ENCODE measurements at regions not wholly inside any gene's neighbourhood (a gene's known extent, or its start where the extent isn't known, plus 50 kb on each side); places are given as distances from the start of the nearest gene placed in this dataset.
"Not testable (repeated sequence)": the region's sequence is repeated elsewhere in the genome, so short reads cannot be mapped to it uniquely, and the experiment has no call there.

DNA sequence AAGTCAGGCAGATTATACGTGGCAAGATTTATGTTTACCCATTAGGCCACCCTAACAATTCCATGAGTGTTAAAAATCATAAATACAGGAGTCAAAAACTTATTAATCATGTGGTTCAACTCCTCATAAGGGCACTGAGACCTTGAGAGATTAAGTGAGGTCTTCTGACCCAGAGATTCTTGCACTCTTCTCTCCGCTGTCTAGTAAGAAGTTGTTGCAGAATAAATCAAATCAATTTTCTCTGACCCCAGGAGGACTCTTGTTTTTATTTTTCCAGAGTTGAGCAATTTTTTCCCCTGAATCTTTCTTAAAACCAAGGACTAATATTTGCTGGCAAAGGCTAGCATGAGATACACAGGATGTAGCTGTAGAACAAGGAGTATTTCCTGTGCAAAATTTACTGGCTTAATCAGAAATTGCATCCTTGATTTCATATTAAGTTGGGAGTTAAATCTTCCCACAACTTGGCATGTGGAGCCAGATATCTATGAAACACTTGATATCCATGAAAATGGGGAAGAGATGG, 90.9 kb upstream of the PTHLH start:
- DNase-seq, result no peak

DNA sequence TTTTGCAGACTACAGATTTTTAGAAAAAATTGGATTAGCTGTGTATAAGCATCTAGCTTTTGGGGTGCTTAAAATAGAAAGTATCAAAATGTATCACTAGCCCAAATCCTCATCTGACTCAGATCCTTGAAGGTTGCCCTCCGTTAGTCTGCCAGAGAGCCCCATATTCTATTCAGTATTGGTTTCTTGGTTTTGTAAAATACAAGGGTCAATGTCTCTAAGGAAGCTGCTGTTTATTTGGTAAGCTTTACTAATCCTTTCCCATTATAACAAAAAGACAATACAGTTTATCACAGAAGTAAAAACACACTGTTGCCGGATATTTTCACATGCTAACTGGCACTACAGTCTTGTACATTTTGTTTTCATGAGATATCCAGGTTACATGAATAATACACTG, 92.8 kb upstream of the PTHLH start:
- no peak for DNase-seq

DNA sequence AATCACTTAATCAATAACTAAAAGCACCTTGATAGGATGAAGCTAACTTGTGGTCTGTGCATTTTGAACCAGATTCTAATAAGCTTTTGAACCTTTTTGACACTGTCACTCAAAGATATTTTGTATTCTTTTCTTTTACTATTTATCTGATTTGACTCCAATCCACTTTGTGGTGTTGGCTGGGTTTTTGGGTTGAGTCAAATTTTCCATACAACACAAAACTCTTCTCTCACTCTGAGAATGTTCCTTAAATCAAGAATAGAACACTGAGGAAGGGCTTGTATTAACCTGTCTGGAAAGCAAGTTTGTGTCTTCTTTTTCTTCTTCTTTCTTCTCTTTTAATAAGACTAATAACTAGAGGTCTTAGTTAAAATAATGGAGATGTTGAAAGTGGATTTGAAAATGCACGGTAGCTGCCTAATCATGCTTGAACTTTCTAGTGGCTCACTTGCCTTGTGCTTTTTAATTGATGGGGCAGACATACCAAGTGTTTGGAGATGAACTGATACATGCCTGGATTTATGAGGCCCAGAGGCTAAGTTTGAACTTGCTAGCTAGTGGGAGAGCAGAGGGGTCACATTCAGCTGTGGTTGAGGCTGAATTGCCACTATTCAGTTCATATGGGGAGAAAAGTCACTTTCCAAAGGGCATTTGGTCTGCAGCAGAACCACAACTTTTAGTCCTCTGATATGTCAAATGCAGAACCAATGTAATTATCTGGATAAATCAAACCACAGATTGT, 93.5 kb upstream of the PTHLH start:
- DNase-seq, result no peak

DNA sequence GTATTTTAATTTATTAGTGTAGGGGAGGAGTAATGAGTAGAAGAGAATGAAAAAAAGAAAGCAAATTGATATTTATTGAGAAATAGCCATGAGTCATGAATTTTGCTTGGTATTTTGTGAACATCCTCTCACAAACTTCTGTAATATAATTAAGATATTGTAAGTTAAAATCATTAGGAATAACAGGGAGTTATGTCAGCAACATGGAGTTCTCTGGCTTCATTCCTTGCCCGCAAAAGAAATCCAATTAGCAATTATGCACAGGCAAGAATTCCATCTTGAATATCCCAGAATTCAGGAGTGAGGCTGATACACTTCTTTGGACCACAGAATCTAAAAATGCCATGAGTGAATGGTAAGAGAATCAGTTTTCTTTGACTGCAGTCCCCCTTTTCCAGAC, 94.3 kb upstream of the PTHLH start:
- no peak for DNase-seq

DNA sequence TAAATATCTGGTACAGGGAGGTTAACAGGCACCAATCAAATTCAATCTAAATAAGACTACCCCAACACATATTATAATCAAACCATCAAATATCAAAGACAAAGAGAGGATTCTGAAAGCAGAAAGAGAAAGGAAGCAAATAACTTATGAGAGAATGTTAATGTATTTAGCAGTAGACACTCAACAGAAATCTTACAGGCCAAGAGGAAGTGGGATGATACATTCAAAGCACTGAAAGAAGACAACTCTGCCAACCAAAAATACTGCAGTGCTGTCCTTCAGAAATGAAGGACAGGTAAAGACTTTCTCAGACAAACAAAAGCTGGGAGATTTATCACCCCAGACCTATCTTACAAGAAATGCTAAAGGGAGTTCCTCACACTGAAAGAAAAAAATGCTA, 95.9 kb upstream of the PTHLH start:
- DNase-seq, result no peak

DNA sequence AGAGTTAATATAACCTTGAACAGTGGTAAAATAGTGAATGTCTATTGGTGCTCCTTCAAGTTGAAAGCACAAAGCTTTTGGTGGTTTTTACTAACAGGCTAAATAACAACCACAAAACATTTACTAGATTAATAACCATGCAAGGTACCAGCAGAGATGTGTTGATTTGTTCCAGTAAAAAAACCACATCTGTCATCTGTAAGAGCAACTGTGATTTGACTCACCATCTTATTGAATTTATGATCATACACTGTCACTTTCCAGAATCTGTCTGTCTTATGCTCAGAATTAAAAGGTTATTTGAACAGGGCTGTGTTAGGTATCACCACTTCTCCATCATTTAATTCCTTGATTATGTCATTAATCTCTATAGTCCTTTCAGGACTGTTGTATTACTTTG, 107.0 kb upstream of the PTHLH start:
- no peak for DNase-seq

DNA sequence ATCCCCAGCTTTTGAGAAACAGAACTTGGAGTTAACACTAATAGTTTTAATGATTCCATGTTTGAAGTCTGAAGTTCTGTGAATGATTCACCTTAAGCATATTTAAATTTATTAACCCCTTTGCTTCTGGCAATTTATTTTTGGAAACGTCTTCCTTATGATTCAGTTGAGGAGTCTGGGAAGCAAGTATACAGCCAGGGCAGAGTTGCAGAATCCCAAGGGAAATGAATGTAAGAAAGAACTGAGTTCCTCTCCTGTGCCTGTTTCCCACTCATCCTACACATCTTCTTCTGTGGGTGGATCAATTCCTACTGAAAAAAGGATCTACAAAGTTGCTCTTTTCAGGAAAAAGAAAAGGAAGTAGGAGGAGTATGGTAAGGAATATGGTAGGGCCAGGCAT, 108.2 kb upstream of the CCDC91 start:
- DNase-seq, result no peak

DNA sequence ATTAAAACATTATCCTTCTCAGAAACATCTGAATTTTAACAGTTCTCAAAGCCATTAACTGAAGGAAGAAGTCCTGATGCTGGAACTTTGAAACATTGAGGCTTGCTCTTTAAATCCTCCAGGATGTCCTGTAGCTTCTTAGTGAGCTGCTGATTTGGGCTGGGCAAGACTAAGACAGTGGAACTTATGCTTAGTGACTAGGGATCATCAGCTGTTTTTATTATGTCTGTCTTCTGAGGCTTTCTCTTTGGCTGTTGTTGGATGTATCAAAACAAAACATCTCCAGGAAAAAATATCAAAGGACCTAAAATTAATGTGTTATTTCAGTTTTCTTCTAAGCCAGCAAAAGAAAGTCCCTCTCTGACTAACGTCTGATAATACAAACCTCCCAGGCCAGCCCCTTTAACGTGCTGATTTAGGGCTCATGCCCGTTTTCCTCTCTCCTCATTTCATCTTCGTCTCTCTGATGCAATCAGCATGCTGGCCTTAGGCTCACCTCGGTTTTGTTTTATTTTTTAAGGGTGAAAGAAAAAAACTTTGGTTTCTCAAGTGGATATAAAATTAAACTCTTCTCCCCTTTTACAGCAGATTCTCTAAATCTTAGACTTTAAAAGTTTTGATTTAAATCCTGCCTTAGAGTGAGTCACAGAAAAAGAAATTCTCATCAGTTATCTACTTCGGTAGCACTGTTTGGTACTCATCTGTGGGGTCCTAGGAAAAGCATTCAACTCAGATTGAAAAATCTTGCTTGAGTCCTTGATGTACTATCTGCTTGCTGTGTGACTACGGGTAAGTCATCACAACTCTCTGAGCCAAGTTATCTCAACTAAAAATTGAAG, 106.2 kb upstream of the CCDC91 start:
- DNase-seq, result no peak

DNA sequence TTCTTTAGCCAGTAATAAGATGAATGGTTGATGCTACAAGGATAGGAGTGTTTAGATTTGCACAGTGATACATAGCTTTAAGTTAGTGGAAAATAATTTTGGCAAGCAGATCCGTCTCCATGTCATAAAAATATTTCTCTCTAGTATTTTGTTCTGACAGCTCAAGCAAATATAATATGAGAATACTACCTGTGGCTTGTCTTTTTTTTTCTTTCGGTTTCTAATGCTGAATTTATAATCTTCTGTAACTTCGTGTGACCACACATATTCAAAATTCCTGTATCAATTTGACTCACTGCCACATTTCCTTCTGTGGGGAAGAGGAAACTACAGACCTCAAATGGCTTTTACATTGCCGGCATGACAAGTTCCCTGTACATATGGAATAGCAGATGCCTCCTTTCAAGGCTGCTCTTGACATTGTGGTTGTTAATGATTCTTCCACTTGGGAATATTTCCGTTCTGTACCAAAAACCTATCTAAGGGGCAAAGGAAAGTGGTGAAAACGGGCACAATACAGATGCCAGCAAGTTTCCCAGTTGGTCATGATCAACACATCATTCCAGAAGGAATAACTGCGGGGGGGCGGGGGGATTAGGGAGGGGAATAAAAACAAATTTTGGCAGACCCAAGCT, 103.6 kb upstream of the CCDC91 start:
- DNase-seq, result no peak

DNA sequence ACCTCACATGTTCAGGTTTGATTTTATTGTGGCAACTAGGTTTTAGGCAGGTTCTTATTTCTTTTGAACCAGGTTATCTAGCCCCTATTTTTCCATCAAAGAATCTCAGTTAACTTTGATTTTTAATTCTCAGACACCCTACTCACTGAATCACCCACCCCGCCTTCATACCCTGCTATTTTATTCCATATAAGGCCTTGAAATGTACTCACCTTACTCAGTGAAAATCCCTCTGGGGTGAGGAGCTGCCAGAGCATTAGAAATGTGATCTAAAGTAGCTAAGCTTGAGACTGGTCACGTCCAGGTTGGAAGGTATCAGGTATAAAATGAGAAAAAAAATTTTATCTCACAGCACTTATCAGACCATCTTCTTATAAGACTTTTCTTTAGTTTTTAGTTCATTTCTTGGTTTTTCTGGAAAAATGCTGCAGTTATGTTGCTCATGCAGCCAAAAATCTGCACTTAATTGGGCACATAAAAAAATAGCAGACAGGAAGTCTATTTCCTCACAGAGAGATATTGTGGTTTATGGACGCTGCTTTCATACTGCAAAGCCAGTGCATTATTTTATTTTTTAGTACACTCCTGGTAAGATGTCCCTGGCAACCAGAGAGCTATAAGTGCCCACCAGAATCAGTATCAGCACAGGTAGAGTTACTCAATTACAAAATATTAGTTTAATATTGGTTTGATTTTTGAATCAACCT, 101.5 kb upstream of the CCDC91 start:
- no peak for DNase-seq

DNA sequence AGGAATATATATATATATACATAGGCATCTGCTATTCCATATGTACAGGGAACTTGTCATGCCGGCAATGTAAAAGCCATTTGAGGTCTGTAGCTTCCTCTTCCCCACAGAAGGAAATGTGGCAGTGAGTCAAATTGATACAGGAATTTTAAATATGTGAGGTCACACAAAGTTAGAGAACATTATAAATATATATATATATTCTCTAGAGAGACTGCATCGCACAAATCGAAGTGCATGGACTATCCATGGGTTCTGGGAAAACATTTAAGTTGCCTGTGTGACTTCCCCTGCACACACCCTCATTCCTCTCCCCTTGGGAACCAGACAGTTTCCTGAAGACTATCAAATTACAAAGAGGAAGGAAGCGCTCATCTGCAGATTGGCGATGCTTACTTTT, 100.9 kb upstream of the CCDC91 start:
- no peak for DNase-seq

DNA sequence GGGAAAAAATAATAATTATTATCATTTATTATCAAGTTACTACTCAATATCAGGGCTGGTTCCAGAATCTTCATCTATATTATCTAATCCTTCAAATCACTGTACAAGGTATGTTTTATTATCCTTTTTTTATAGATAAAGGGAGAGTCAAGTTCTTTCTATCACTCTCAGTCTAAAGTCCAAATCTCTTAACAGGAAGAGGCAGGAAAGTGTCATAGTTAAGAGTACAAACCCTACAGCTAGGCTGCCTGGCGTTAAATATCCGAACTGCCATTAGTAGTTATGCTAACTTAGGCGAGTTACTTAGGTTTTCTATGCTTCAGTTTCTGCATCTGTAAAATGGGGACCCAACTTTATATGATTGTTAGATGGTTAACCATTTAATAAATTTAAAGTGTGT, 99.4 kb upstream of the CCDC91 start:
- DNase-seq, result no peak

DNA sequence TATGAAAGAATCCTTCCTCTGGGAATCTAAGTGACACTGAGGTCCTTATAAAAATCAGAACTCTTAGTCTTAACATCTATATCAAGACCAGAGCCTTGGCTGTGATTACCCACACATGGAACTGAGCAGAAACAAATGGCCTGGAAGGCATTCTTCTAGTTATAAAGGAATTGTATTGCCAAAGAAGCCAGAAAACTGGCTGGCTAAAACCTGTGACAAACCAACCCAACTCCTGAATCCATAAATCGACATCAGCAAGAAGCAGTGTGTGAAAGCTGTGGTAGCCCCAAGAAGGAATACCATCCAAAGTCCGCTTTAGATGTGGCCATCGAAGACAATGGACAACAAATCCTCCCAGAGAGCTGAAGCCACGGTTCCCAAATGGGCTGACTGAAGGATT, 97.9 kb upstream of the CCDC91 start:
- DNase-seq, result no peak

DNA sequence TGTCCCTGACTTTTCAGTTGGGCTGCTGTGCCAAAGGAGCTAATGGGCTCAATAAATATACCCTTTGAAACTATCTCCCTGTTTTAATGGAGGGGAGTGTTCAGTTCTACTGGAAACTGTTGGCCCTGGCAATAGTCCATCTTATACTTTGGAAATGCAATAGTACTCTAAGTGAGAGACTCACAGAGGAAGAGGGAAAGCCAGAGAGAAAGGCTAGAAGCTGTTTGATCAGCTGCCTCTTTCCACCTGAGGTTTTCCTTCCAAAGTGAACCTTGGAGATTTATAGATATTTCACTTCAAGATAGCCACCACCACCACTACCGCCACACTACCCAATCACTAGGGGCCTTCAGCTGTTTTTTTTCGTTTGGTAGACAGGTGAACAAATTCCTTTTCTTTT, 93.6 kb upstream of the CCDC91 start:
- DNase-seq, result no peak

DNA sequence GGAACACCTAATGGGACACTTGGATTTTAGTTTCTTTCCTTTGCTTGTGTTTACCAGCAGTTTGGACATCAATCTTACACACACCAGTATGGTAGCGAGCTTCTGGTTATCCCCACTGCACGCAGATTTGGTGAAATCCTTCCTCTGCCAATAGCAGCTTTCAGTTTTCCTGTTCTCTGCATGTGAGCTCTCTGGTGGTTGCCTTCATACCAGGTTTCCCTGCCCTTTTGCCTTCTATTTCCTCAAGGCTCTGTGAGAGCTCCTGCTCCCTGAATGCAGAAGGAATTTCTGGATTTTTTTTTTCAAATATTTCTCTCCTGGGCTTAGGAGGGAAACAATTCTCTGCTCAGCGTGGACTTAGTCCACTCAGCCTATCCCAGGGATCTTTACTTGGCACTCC, 93.0 kb upstream of the CCDC91 start:
- DNase-seq, result no peak

DNA sequence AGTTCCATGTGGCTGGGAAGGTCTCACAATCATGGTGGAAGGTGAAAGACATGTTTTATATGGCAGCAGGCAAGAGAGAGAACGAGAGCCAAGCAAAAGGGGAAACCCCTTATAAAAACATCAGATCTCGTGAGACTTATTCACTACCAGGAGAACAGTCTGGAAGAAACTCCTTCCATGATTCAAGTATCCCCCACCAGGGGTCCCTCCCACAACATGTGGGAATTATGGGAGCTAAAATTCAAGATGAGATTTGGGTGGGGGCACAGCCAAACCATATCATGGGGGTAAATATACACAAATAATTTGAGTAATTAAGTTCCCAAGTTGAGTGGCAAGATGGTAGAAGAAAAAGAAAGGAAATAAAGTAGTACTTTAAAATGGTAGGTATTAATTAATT, 91.0 kb upstream of the CCDC91 start:
- DNase-seq, result not testable (repeated sequence)

DNA sequence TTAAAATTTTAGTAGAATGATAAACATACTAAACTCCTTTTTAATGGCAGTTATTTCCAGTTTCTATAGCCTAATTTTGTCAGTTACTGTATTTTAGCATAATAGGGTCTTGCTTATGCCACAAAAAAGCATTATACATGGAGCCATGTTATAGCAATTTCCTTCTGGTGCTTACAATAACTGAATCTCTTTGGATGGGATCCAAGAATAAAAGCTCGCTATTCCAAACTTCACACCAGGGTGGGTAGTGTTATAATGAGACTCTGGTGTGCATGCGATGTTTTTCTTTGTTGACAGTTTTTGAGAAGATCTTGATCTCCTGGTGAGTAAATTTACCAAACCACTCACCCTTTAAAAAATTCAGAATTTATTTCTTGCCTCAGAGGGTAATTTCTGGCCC, 90.4 kb upstream of the CCDC91 start:
- no peak for DNase-seq

DNA sequence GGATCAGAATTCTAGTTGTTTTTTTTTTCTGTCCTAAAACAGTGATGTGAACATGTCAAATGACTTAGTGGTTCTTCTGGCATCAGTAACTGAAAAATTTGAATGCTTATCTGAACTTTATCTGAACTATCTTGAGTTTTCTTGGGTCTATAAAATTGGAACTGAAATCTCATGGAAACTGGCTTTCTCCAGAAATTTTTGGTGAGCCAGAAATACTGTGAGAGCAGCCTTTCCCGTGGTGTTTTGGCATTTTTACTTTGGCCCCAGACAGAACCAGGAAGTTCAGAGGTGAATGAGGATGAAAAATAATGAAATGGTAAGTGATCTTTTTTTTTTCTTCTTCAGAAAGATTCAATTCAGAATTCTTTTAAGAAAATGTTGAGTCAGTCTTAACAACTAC, 89.5 kb upstream of the CCDC91 start:
- DNase-seq, result no peak

DNA sequence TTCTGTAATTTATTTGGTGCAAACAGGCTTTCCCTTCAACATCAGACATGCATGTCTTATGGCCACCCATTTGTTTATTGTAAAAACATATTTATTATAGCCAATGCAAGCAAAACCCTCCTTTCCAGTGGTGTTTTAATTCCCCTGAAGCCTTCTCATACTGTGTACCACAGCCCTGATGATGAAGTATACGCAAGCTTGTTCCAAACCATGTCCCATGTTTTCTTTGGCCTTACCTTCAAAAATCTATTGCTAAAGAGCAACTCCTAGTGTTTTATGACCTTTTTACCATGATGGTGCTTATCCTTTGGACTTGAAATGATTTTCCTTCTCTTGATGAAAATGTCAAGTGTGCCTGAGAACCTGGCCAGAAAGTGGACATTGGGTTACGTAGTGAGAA, 85.9 kb upstream of the CCDC91 start:
- DNase-seq, result no peak

DNA sequence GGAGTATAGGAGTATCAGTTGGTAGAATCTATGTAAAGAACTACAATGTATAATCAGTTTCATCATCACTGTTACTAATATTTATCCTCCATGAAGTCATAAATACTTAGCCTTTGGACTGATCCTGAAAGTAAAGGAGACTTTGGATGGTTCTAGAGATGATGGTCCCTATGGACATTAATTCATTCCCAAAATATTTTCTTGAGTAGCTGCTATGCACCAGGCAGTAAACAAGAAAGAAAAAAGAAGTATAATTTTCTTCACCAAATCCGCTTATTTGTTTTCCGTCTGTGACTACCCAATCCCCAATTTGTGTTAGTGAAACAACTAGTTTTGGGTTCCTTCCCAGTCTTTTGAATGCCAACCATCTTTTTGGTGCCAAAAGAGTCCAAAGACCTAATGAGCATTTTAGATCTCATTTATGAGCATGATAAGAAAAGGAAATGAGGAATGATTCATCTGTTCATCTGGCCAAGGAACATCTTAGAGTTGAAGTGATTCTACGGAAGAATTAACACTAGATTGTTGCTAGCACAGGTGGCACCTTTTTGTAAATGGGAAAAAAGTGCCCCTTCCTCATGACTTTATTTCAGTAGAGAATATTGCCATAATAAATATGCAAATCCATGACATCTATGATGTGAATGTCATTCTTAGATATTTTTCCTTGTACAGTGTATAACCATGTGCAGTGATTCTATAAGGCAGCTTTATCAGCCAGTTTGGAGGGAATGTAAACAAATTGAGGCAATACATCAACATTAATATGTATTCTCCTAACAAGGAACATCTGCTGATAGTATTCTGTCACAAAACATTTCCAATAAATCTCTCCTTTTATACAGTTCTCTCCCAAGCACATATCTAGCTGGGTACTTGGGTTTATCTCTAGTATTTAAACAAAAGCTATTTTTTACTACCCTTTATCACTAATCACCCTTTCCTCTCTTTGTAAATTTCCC, 85.1 kb upstream of the CCDC91 start:
- DNase-seq, result no peak

DNA sequence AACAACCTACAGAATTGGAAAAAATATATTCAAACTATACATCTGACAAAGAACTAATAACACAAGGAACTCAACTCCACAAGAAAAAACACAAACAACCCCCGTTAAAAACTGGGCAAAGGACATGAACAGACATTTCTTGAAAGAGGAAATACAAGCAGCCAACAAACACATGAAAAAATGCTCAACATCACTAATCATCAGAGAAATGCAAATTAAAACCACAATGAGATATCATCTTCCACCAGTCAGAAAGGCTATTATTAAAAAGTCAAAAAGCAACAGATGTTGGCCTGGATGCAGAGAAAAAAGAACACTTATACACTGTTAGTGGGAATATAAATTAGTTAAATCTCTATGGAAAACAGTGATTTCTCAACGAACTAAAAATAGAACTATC, 82.6 kb upstream of the CCDC91 start:
- DNase-seq, result no peak

DNA sequence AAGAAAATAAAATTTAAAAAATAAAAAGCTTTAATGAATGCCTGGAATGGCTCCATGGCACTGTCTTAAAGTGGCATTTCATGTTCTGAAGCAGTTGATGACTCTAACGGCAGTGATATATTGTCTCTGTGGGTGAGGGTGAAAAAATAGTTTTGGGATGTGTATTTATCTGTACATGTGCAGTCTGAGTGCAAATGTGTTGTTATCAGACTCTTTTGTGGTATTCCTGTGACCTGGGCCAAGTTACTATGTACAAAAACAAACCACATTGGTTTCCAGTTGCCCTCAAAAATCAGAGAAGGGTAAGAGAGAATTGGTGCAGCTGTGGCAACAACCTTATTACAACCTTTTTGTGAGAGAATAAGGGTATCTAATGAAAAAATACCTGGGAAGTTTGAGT, 81.7 kb upstream of the CCDC91 start:
- no peak for DNase-seq
